Peyer's patch (tissue), 4 donors: ENCODE measurements at regions not wholly inside any gene's neighbourhood (a gene's known extent, or its start where the extent isn't known, plus 50 kb on each side); places are given as distances from the start of the nearest gene placed in this dataset.

ENCODE experiments used
- POLR2A ChIP-seq, 2 donors: fragments of 450-650 bp; IDR thresholded peaks; one replicate each; pipeline ENCODE4 v1.5.1; 2017; ENCODE audit warnings: antibody characterized with exemption in 2 of 2, mild to moderate bottlenecking in 2 of 2, moderate library complexity in 2 of 2
- TF ChIP-seq, protein P1 (sequence below), 6 experiments: fragments of 450-650 bp in 4 of 6; fragments of 200-600 bp in 2 of 6; sonication (generic) in 1 of 6; IDR thresholded peaks; one replicate each; pipeline ENCODE4 v1.5.1; 2017 to 2019; ENCODE audit warnings: antibody characterized with exemption in 6 of 6, mild to moderate bottlenecking in 3 of 6, moderate library complexity in 1 of 6

- TF ChIP-seq POLR2A (IDR thresholded peaks at IDR 0.05), result no peak
- TF ChIP-seq, protein P1, sequence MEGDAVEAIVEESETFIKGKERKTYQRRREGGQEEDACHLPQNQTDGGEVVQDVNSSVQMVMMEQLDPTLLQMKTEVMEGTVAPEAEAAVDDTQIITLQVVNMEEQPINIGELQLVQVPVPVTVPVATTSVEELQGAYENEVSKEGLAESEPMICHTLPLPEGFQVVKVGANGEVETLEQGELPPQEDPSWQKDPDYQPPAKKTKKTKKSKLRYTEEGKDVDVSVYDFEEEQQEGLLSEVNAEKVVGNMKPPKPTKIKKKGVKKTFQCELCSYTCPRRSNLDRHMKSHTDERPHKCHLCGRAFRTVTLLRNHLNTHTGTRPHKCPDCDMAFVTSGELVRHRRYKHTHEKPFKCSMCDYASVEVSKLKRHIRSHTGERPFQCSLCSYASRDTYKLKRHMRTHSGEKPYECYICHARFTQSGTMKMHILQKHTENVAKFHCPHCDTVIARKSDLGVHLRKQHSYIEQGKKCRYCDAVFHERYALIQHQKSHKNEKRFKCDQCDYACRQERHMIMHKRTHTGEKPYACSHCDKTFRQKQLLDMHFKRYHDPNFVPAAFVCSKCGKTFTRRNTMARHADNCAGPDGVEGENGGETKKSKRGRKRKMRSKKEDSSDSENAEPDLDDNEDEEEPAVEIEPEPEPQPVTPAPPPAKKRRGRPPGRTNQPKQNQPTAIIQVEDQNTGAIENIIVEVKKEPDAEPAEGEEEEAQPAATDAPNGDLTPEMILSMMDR (IDR thresholded peaks at IDR 0.05), result no peak
Observed at GRCh38 chr10:4313051-4313450, 513.0 kb upstream of the AKR1E2 start.
